HCT116 (cell line): ENCODE measurements at regions not wholly inside any gene's neighbourhood (a gene's known extent, or its start where the extent isn't known, plus 50 kb on each side); places are given as distances from the start of the nearest gene placed in this dataset.

Source experiments
- ATAC-seq: fragments of 200-7000 bp; cut with Tn5 transposase; 2 replicates; pipeline ENCODE4 v1.9.1; 2020; ENCODE audit warnings: mild to moderate bottlenecking, moderate library complexity
- BruUV-seq: library from RNA; stranded (reverse); fragments of 400-500 nt; replicated peaks from 2 replicates; lab custom pipeline; 2021; lab: Mats Ljungman, UMichigan
- CTCF ChIA-PET: fragments of 300-600 bp; sonication (Branson Sonifier 250); formaldehyde crosslinking; loops from one replicate; lab custom pipeline; 2021; ENCODE audit warnings: antibody characterized with exemption; lab: Charles Lee
- POLR2A ChIA-PET: fragments of 300-600, 350-600 bp; sonication (Branson Sonifier 250); formaldehyde crosslinking; loops from one replicate; lab custom pipeline; 2021; ENCODE audit warnings: antibody characterized with exemption; lab: Charles Lee
- RAD21 ChIA-PET, 2 experiments: fragments of 300-600 bp; sonication (Branson Sonifier 250); formaldehyde crosslinking; loops; one replicate each; lab custom pipeline; 2023; ENCODE audit warnings: low total read pairs in 2 of 2; ENCODE audit not compliant: uncharacterized antibody in 2 of 2, unreplicated experiment in 2 of 2, low non-redundant PET in 1 of 2; lab: Charles Lee
- DNase-seq: peaks from one replicate; pipeline ENCODE4 v3.0.0-alpha.2; 2010; ENCODE audit warnings: low read depth, low spot score
- H2AFZ ChIP-seq: fragments of 200-600 bp; shearing (Covaris generic), sonication (generic); 2 replicates; pipeline ENCODE4 v1.6.1; 2017; ENCODE audit warnings: low read depth, mixed run types, mixed read lengths, antibody characterized with exemption, low read length; ENCODE audit not compliant: poor library complexity, severe bottlenecking
- H3K27ac ChIP-seq: 2 replicates; pipeline ENCODE4 v1.5.1; 2012; ENCODE audit warnings: low read depth, low read length
- H3K27me3 ChIP-seq: fragments of 200-600 bp; sonication (generic); 2 replicates; pipeline ENCODE4 v1.6.1; 2016; ENCODE audit warnings: mixed run types, low read length, mixed read lengths; ENCODE audit not compliant: insufficient read depth
- H3K36me3 ChIP-seq, 2 experiments: fragments of 200-500 bp in 1 of 2; fragments of 200-600 bp in 1 of 2; sonication (Bioruptor generic) in 1 of 2; sonication (generic) in 1 of 2; 2 replicates each; pipeline versions ENCODE4 v1.5.1 to v1.6.1; 2014 to 2016; ENCODE audit warnings: low read length in 2 of 2, inconsistent platforms in 1 of 2, mixed read lengths in 1 of 2, mixed run types in 1 of 2; ENCODE audit not compliant: insufficient read depth in 2 of 2, control insufficient read depth in 1 of 2
- H3K4me1 ChIP-seq, 2 experiments: fragments of 200-600 bp in 1 of 2; sonication (generic) in 1 of 2; 2 replicates each; pipeline versions ENCODE4 v1.5.1 to v1.6.1; 2012 to 2017; ENCODE audit warnings: low read length in 2 of 2, inconsistent platforms in 1 of 2, mild to moderate bottlenecking in 1 of 2, mixed read lengths in 1 of 2, mixed run types in 1 of 2, moderate library complexity in 1 of 2; ENCODE audit not compliant: insufficient read depth in 2 of 2, control insufficient read depth in 1 of 2
- H3K4me2 ChIP-seq: fragments of 200-600 bp; sonication (generic); 2 replicates; pipeline ENCODE4 v1.6.1; 2017; ENCODE audit warnings: mixed run types, low read length, mixed read lengths
- H3K4me3 ChIP-seq, 2 experiments: fragments of 200-600 bp in 1 of 2; sonication (generic) in 1 of 2; replicated peaks in 1 of 2; 2 replicates each; pipeline ENCODE4 v1.5.1; 2011 to 2016; ENCODE audit warnings: low read length in 2 of 2, control low read depth in 1 of 2, low read depth in 1 of 2, mild to moderate bottlenecking in 1 of 2, mixed read lengths in 1 of 2, mixed run types in 1 of 2
- H3K79me2 ChIP-seq: fragments of 200-600 bp; sonication (generic); 2 replicates; pipeline ENCODE4 v1.6.1; 2017; ENCODE audit warnings: mild to moderate bottlenecking, mixed run types, low read length, moderate library complexity, mixed read lengths; ENCODE audit not compliant: insufficient read depth
- H3K9ac ChIP-seq: fragments of 200-600 bp; sonication (generic); 2 replicates; pipeline ENCODE4 v1.6.1; 2016; ENCODE audit warnings: low read length, mixed read lengths
- H3K9me2 ChIP-seq: fragments of 200-600 bp; sonication (generic), shearing (Covaris generic); 2 replicates; pipeline ENCODE4 v1.6.1; 2017; ENCODE audit warnings: mixed run types, mild to moderate bottlenecking, moderate library complexity; ENCODE audit not compliant: insufficient read depth
- H3K9me3 ChIP-seq, 2 experiments: fragments of 200-500 bp in 1 of 2; fragments of 200-600 bp in 1 of 2; sonication (Bioruptor generic) in 1 of 2; sonication (generic) in 1 of 2; 2 replicates each; pipeline ENCODE4 v1.6.1; 2014 to 2017; ENCODE audit warnings: low read length in 2 of 2, mixed read lengths in 2 of 2, inconsistent platforms in 1 of 2, low read depth in 1 of 2, mild to moderate bottlenecking in 1 of 2, mixed run types in 1 of 2, moderate library complexity in 1 of 2; ENCODE audit not compliant: control insufficient read depth in 1 of 2, insufficient read depth in 1 of 2
- H4K20me1 ChIP-seq: fragments of 200-600 bp; sonication (generic), shearing (Covaris generic); 2 replicates; pipeline ENCODE4 v1.6.1; 2017; ENCODE audit warnings: mixed run types, mild to moderate bottlenecking, moderate library complexity; ENCODE audit not compliant: insufficient read depth
- ATF3 ChIP-seq: IDR thresholded peaks from 2 replicates; pipeline ENCODE4 v1.6.1; 2012
- CEBPB ChIP-seq: IDR thresholded peaks from 2 replicates; pipeline ENCODE4 v1.6.1; 2012; ENCODE audit warnings: low read depth
- EGR1 ChIP-seq: IDR thresholded peaks from 2 replicates; pipeline ENCODE4 v1.6.1; 2012; ENCODE audit warnings: low read depth
- ELF1 ChIP-seq: IDR thresholded peaks from 2 replicates; pipeline ENCODE4 v1.6.1; 2012; ENCODE audit warnings: low read depth, borderline replicate concordance
- EZH2phosphoT487 ChIP-seq: fragments of 200-600 bp; IDR thresholded peaks from 2 replicates; pipeline ENCODE4 v1.6.1; 2018; ENCODE audit warnings: antibody characterized with exemption, borderline replicate concordance
- FOSL1 ChIP-seq: IDR thresholded peaks from 2 replicates; pipeline ENCODE4 v1.6.1; 2012; ENCODE audit warnings: low read depth
- POLR2A ChIP-seq: IDR thresholded peaks from 2 replicates; pipeline ENCODE4 v1.7.0; 2011; ENCODE audit warnings: borderline replicate concordance; ENCODE audit not compliant: insufficient read depth, insufficient read length; ENCODE audit errors: extremely low read depth
- POLR2AphosphoS5 ChIP-seq: IDR thresholded peaks from 2 replicates; pipeline ENCODE4 v1.6.1; 2011; ENCODE audit warnings: mild to moderate bottlenecking, low read depth, low read length, moderate library complexity
- RAD21 ChIP-seq: IDR thresholded peaks from 2 replicates; pipeline ENCODE4 v1.6.1; 2012; ENCODE audit warnings: low read depth, mild to moderate bottlenecking
- SIN3A ChIP-seq: IDR thresholded peaks from 2 replicates; pipeline ENCODE4 v1.6.1; 2012; ENCODE audit warnings: low read depth
- SP1 ChIP-seq: IDR thresholded peaks from 2 replicates; pipeline ENCODE4 v1.6.1; 2012; ENCODE audit warnings: low read depth
- TCF7L2 ChIP-seq: IDR thresholded peaks from 2 replicates; pipeline ENCODE4 v1.7.0; 2011; ENCODE audit warnings: borderline replicate concordance, inconsistent platforms; ENCODE audit not compliant: insufficient read depth, insufficient read length; ENCODE audit errors: extremely low read depth
- YY1 ChIP-seq: IDR thresholded peaks from 2 replicates; pipeline ENCODE4 v1.6.1; 2011; ENCODE audit warnings: low read length, low read depth, moderate library complexity, mild to moderate bottlenecking; ENCODE audit not compliant: insufficient replicate concordance; ENCODE audit errors: extremely low read depth
- ZNF274 ChIP-seq: fragments of 200-500 bp; sonication (Bioruptor generic); IDR thresholded peaks from 2 replicates; pipeline ENCODE4 v1.6.1; 2014; ENCODE audit warnings: mild to moderate bottlenecking, low read depth, low read length, inconsistent platforms
- intact Hi-C: fragments of 100-400 bp; cut with micrococcal nuclease; formaldehyde crosslinking; loops from 2 replicates; pipeline ENCODE4 v1.10.0; 2022
- TF ChIP-seq, protein P1 (sequence below): IDR thresholded peaks from 2 replicates; pipeline ENCODE4 v1.6.1; 2012; ENCODE audit warnings: low read depth
- TF ChIP-seq, protein P2 (sequence below): IDR thresholded peaks from 2 replicates; pipeline ENCODE4 v1.6.1; 2011; ENCODE audit warnings: mild to moderate bottlenecking, low read length, moderate library complexity; ENCODE audit not compliant: insufficient replicate concordance; ENCODE audit errors: extremely low read depth

DNA sequence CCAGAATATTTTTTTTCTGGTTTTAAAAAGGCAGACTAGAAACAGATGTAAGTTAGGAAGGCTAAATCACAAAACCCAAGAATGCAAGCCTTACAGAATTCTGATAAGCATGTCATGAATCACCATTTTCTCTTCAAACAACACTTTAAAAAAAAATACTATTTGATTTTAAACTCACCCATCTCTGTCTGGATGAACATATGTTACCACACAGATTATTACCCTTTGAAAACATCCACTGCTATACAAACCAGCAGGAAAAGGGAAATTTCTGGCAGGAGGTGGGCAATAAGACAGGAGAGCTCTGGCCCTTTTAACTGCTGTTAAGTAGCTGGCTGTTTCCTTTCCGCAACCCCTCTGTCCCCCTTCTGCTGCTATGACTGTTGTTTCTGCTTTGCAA, 317.7 kb upstream of the NOCT start:
- intact Hi-C loops = no loop called here

DNA sequence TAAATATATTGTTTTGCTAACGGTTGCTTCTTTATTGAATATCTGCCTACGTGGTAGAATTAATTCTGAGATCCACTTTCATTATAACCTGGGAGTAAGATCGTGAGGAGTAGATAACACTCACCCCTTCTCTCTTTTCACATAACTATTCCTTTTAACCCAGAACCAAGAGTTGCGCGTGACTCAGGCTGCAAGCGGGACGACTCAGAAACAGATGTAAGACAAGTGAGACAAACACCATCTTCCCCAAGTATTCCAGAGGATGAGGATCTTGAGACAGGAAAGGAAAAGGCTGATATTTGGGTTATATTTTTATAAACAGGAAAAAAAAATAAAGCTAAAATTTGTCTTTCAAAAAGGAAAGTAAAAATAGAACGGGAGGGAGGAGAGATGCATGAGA, 318.8 kb upstream of the NOCT start:
- no peaks in the 10 kb centered on the region for H3K27me3 ChIP-seq
- DNase-seq (no peak), ATAC-seq (no peak)
- no peak overlapping the region for H3K4me3 ChIP-seq
- H4K20me1 ChIP-seq = no peaks in the 10 kb centered on the region
- H3K4me2 ChIP-seq = no peak overlapping the region
- ChIA-PET CTCF (no interaction called here), RAD21 (no interaction called here), POLR2A (no interaction called here)
- H3K9ac ChIP-seq = no peak overlapping the region
- H3K9me3 ChIP-seq = no peaks in the 10 kb centered on the region
- H3K79me2 ChIP-seq = no peaks in the 10 kb centered on the region
- H2AFZ ChIP-seq = no peak overlapping the region
- H3K27ac ChIP-seq = no peak overlapping the region
- no TSS peak for BruUV-seq
- intact Hi-C loops = no loop called here
- H3K9me2 ChIP-seq = no peaks in the 10 kb centered on the region
- H3K4me1 ChIP-seq = no peaks in the 10 kb centered on the region
- no peaks in the 10 kb centered on the region for H3K36me3 ChIP-seq
- TF ChIP-seq ATF3 = no peak
- TF ChIP-seq ELF1 = no peak
- no peak for TF ChIP-seq CEBPB
- TF ChIP-seq YY1 = no peak
- TF ChIP-seq ZNF274 = no peak
- no peak for TF ChIP-seq POLR2AphosphoS5
- no peak for TF ChIP-seq SIN3A
- no peak for TF ChIP-seq SP1
- TF ChIP-seq RAD21 = no peak
- no peak for TF ChIP-seq FOSL1
- TF ChIP-seq EGR1 = no peak
- TF ChIP-seq, protein P1, sequence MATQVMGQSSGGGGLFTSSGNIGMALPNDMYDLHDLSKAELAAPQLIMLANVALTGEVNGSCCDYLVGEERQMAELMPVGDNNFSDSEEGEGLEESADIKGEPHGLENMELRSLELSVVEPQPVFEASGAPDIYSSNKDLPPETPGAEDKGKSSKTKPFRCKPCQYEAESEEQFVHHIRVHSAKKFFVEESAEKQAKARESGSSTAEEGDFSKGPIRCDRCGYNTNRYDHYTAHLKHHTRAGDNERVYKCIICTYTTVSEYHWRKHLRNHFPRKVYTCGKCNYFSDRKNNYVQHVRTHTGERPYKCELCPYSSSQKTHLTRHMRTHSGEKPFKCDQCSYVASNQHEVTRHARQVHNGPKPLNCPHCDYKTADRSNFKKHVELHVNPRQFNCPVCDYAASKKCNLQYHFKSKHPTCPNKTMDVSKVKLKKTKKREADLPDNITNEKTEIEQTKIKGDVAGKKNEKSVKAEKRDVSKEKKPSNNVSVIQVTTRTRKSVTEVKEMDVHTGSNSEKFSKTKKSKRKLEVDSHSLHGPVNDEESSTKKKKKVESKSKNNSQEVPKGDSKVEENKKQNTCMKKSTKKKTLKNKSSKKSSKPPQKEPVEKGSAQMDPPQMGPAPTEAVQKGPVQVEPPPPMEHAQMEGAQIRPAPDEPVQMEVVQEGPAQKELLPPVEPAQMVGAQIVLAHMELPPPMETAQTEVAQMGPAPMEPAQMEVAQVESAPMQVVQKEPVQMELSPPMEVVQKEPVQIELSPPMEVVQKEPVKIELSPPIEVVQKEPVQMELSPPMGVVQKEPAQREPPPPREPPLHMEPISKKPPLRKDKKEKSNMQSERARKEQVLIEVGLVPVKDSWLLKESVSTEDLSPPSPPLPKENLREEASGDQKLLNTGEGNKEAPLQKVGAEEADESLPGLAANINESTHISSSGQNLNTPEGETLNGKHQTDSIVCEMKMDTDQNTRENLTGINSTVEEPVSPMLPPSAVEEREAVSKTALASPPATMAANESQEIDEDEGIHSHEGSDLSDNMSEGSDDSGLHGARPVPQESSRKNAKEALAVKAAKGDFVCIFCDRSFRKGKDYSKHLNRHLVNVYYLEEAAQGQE = no peak
- TF ChIP-seq POLR2A = no peak
- TF ChIP-seq EZH2phosphoT487 = no peak
- TF ChIP-seq, protein P2, sequence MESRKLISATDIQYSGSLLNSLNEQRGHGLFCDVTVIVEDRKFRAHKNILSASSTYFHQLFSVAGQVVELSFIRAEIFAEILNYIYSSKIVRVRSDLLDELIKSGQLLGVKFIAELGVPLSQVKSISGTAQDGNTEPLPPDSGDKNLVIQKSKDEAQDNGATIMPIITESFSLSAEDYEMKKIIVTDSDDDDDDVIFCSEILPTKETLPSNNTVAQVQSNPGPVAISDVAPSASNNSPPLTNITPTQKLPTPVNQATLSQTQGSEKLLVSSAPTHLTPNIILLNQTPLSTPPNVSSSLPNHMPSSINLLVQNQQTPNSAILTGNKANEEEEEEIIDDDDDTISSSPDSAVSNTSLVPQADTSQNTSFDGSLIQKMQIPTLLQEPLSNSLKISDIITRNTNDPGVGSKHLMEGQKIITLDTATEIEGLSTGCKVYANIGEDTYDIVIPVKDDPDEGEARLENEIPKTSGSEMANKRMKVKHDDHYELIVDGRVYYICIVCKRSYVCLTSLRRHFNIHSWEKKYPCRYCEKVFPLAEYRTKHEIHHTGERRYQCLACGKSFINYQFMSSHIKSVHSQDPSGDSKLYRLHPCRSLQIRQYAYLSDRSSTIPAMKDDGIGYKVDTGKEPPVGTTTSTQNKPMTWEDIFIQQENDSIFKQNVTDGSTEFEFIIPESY = no peak

More for the DNA sequence above, 317.7 kb upstream of the NOCT start:
- ChIA-PET CTCF (no interaction called here), RAD21 (no interaction called here), POLR2A (no interaction called here)
- TF ChIP-seq ATF3 = no peak
- TF ChIP-seq TCF7L2 = no peak
- Histone ChIP-seq H3K9me3 (no peaks in the 10 kb centered on the region), H3K27me3 (no peaks in the 10 kb centered on the region), H2AFZ (no peak overlapping the region), H3K79me2 (no peaks in the 10 kb centered on the region), H3K4me3 (no peak overlapping the region), H3K36me3 (no peaks in the 10 kb centered on the region), H3K9me2 (no peaks in the 10 kb centered on the region), H3K4me1 (no peaks in the 10 kb centered on the region), H3K4me2 (no peak overlapping the region), H3K27ac (no peak overlapping the region), H4K20me1 (no peaks in the 10 kb centered on the region), H3K9ac (no peak overlapping the region)
- DNase-seq (no peak), ATAC-seq (no peak)
- BruUV-seq = no TSS peak
